SK-N-SH (cell line): ENCODE measurements at regions not wholly inside any gene's neighbourhood (a gene's known extent, or its start where the extent isn't known, plus 50 kb on each side); places are given as distances from the start of the nearest gene placed in this dataset.

Source experiments
- EP300 ChIP-seq, 2 experiments: IDR thresholded peaks; 2 replicates each; pipeline versions ENCODE4 v1.4.0 to v1.6.1; 2012; ENCODE audit warnings: borderline replicate concordance in 1 of 2, low read depth in 1 of 2, low read length in 1 of 2
- EZH2phosphoT487 ChIP-seq: fragments of 200-600 bp; sonication (generic); IDR thresholded peaks from 2 replicates; pipeline ENCODE4 v1.6.1; 2017; ENCODE audit warnings: low read depth, mixed run types, mild to moderate bottlenecking, antibody characterized with exemption, moderate library complexity, borderline replicate concordance
- FOXM1 ChIP-seq: IDR thresholded peaks from 2 replicates; pipeline ENCODE4 v1.4.0; 2012; ENCODE audit warnings: low read depth, mild to moderate bottlenecking
- MXI1 ChIP-seq: IDR thresholded peaks from 2 replicates; pipeline ENCODE4 v1.6.1; 2012; ENCODE audit warnings: mild to moderate bottlenecking, low read depth, low read length, improper control_type of control experiment
- NRF1 ChIP-seq: IDR thresholded peaks from 2 replicates; pipeline ENCODE4 v1.6.1; 2012; ENCODE audit warnings: low read depth, mild to moderate bottlenecking, low read length
- POLR2AphosphoS5 ChIP-seq: IDR thresholded peaks from 2 replicates; pipeline ENCODE4 v1.6.1; 2012; ENCODE audit warnings: low read depth, low read length
- RCOR1 ChIP-seq: fragments of 150-350 bp; IDR thresholded peaks from 2 replicates; pipeline ENCODE4 v1.6.1; 2017; ENCODE audit warnings: antibody characterized with exemption, low read length
- TCF12 ChIP-seq: IDR thresholded peaks from 2 replicates; pipeline ENCODE4 v1.4.0; 2012
- TF ChIP-seq, protein P1 (sequence below): fragments of 200-600 bp; sonication (generic); IDR thresholded peaks from 2 replicates; pipeline ENCODE4 v1.6.1; 2017; ENCODE audit warnings: antibody characterized with exemption, mild to moderate bottlenecking, moderate library complexity
- TF ChIP-seq, protein P2 (sequence below): fragments of 150-350 bp; IDR thresholded peaks from 2 replicates; pipeline ENCODE4 v1.6.1; 2017; ENCODE audit warnings: antibody characterized with exemption, low read length, low read depth, borderline replicate concordance
- TF ChIP-seq, protein P3 (sequence below): IDR thresholded peaks from 2 replicates; pipeline ENCODE4 v1.6.1; 2012; ENCODE audit warnings: mild to moderate bottlenecking, low read depth, low read length, moderate library complexity

DNA sequence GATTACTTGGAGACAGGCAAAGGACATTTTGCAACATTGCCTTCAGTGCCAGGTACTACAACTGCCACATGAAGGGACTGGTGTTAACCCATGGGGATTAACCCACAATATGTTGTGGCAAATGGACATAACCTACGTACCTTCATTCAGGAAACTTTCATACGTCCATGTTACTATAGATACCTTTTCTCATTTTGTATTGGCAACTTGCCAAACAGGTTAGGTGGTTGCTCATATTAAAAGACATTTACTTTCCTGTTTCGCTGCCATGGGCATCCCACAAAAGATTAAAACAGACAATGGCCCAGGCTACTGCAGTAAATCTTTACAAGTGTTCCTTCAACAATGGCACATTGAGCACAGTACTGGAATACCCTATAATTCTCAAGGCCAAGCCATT is 925.3 kb downstream of the SLITRK6 start:
- TF ChIP-seq, protein P1, sequence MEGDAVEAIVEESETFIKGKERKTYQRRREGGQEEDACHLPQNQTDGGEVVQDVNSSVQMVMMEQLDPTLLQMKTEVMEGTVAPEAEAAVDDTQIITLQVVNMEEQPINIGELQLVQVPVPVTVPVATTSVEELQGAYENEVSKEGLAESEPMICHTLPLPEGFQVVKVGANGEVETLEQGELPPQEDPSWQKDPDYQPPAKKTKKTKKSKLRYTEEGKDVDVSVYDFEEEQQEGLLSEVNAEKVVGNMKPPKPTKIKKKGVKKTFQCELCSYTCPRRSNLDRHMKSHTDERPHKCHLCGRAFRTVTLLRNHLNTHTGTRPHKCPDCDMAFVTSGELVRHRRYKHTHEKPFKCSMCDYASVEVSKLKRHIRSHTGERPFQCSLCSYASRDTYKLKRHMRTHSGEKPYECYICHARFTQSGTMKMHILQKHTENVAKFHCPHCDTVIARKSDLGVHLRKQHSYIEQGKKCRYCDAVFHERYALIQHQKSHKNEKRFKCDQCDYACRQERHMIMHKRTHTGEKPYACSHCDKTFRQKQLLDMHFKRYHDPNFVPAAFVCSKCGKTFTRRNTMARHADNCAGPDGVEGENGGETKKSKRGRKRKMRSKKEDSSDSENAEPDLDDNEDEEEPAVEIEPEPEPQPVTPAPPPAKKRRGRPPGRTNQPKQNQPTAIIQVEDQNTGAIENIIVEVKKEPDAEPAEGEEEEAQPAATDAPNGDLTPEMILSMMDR: no peak
- TF ChIP-seq EZH2phosphoT487: no peak
- TF ChIP-seq TCF12: no peak
- no peak for TF ChIP-seq MXI1
- no peak for TF ChIP-seq POLR2AphosphoS5
- no peak for TF ChIP-seq EP300 (IDR thresholded peaks at IDR 0.05; ENCODE audit: borderline replicate concordance in 1 of 2, low read depth in 1 of 2, low read length in 1 of 2)
- TF ChIP-seq RCOR1: no peak
- TF ChIP-seq, protein P2, sequence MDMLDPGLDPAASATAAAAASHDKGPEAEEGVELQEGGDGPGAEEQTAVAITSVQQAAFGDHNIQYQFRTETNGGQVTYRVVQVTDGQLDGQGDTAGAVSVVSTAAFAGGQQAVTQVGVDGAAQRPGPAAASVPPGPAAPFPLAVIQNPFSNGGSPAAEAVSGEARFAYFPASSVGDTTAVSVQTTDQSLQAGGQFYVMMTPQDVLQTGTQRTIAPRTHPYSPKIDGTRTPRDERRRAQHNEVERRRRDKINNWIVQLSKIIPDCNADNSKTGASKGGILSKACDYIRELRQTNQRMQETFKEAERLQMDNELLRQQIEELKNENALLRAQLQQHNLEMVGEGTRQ: no peak
- no peak for TF ChIP-seq NRF1
- TF ChIP-seq, protein P3, sequence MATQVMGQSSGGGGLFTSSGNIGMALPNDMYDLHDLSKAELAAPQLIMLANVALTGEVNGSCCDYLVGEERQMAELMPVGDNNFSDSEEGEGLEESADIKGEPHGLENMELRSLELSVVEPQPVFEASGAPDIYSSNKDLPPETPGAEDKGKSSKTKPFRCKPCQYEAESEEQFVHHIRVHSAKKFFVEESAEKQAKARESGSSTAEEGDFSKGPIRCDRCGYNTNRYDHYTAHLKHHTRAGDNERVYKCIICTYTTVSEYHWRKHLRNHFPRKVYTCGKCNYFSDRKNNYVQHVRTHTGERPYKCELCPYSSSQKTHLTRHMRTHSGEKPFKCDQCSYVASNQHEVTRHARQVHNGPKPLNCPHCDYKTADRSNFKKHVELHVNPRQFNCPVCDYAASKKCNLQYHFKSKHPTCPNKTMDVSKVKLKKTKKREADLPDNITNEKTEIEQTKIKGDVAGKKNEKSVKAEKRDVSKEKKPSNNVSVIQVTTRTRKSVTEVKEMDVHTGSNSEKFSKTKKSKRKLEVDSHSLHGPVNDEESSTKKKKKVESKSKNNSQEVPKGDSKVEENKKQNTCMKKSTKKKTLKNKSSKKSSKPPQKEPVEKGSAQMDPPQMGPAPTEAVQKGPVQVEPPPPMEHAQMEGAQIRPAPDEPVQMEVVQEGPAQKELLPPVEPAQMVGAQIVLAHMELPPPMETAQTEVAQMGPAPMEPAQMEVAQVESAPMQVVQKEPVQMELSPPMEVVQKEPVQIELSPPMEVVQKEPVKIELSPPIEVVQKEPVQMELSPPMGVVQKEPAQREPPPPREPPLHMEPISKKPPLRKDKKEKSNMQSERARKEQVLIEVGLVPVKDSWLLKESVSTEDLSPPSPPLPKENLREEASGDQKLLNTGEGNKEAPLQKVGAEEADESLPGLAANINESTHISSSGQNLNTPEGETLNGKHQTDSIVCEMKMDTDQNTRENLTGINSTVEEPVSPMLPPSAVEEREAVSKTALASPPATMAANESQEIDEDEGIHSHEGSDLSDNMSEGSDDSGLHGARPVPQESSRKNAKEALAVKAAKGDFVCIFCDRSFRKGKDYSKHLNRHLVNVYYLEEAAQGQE: no peak
- no peak for TF ChIP-seq FOXM1
